Thyroid gland (tissue), 4 donors: ENCODE measurements at regions not wholly inside any gene's neighbourhood (a gene's known extent, or its start where the extent isn't known, plus 50 kb on each side); places are given as distances from the start of the nearest gene placed in this dataset.

Experiments
- DNase-seq, 2 donors: peaks; one replicate each; pipeline ENCODE4 v3.0.0-alpha.2; 2019
- H3K27ac ChIP-seq, 3 donors: fragments of 200-600 bp; sonication (generic); 1 replicate in 2 of 3; 2 replicates in 1 of 3; pipeline ENCODE4 v1.5.1; 2016 to 2019; ENCODE audit warnings: mild to moderate bottlenecking in 1 of 3, moderate library complexity in 1 of 3
- H3K27me3 ChIP-seq: fragments of 200-600 bp; sonication (generic); one replicate; pipeline ENCODE4 v1.5.1; 2019
- H3K36me3 ChIP-seq, 2 donors: fragments of 200-600 bp; sonication (generic); one replicate each; pipeline ENCODE4 v1.5.1; 2016 to 2019
- H3K4me1 ChIP-seq, 2 donors: fragments of 200-600 bp; sonication (generic); one replicate each; pipeline ENCODE4 v1.5.1; 2017 to 2019
- H3K4me3 ChIP-seq, 3 donors: fragments of 200-600 bp; sonication (generic); replicated peaks in 1 of 3; 1 replicate in 2 of 3; 2 replicates in 1 of 3; pipeline ENCODE4 v1.5.1; 2016; ENCODE audit warnings: mild to moderate bottlenecking in 1 of 3
- H3K9me3 ChIP-seq: fragments of 200-600 bp; sonication (generic); one replicate; pipeline ENCODE4 v1.5.1; 2017
- POLR2A ChIP-seq, 2 donors: fragments of 450-650 bp; IDR thresholded peaks; one replicate each; pipeline ENCODE4 v1.6.1; 2017; ENCODE audit warnings: antibody characterized with exemption in 2 of 2, mild to moderate bottlenecking in 2 of 2, moderate library complexity in 1 of 2
- WGBS, 2 donors: methylation state at CpG; one replicate each; pipeline ENCODE4 v1.1.5; 2017; 5-methylcytosine and 5-hydroxymethylcytosine counted together
- intact Hi-C: fragments of 100-400 bp; cut with DNase I; formaldehyde crosslinking; loops from one replicate; pipeline ENCODE4 v1.15.1; 2023
- TF ChIP-seq, protein P1 (sequence below), 6 experiments: fragments of 200-600 bp in 3 of 6; fragments of 450-650 bp in 3 of 6; sonication (generic) in 3 of 6; IDR thresholded peaks; one replicate each; pipeline ENCODE4 v1.5.1; 2016 to 2019; ENCODE audit warnings: antibody characterized with exemption in 6 of 6, mild to moderate bottlenecking in 2 of 6, inconsistent platforms in 1 of 6, moderate library complexity in 1 of 6

- H3K9me3 ChIP-seq, result no peaks in the 10 kb centered on the region
- H3K4me3 ChIP-seq, result no peak overlapping the region
- TF ChIP-seq POLR2A (IDR thresholded peaks at IDR 0.05), result no peak
- TF ChIP-seq, protein P1, sequence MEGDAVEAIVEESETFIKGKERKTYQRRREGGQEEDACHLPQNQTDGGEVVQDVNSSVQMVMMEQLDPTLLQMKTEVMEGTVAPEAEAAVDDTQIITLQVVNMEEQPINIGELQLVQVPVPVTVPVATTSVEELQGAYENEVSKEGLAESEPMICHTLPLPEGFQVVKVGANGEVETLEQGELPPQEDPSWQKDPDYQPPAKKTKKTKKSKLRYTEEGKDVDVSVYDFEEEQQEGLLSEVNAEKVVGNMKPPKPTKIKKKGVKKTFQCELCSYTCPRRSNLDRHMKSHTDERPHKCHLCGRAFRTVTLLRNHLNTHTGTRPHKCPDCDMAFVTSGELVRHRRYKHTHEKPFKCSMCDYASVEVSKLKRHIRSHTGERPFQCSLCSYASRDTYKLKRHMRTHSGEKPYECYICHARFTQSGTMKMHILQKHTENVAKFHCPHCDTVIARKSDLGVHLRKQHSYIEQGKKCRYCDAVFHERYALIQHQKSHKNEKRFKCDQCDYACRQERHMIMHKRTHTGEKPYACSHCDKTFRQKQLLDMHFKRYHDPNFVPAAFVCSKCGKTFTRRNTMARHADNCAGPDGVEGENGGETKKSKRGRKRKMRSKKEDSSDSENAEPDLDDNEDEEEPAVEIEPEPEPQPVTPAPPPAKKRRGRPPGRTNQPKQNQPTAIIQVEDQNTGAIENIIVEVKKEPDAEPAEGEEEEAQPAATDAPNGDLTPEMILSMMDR (IDR thresholded peaks at IDR 0.05), result no peak
- no peaks in the 10 kb centered on the region for H3K36me3 ChIP-seq
- intact Hi-C loops, result no loop called here
- H3K27me3 ChIP-seq, result no peaks in the 10 kb centered on the region
- no peak overlapping the region for H3K27ac ChIP-seq
- DNase-seq, result no peak
- WGBS, 2 donors, result 95 to 96% methylated on average over 1 of the region's 1 CpG
- no peaks in the 10 kb centered on the region for H3K4me1 ChIP-seq
These were observed 977.0 kb upstream of the NR2F2 start for GRCh38 chr15:95353512-95353911.

- no peaks in the 10 kb centered on the region for H3K27me3 ChIP-seq
- H3K36me3 ChIP-seq, result no peaks in the 10 kb centered on the region
- TF ChIP-seq, protein P1 (IDR thresholded peaks at IDR 0.05), result no peak
- TF ChIP-seq POLR2A (IDR thresholded peaks at IDR 0.05), result no peak
- DNase-seq, result no peak
- intact Hi-C loops, result no loop called here
- H3K4me1 ChIP-seq, result no peaks in the 10 kb centered on the region
- H3K9me3 ChIP-seq, result no peaks in the 10 kb centered on the region
- H3K27ac ChIP-seq, result no peak overlapping the region
- H3K4me3 ChIP-seq, result no peak overlapping the region
- WGBS, 2 donors, result 82 to 83% methylated on average over 5 of the region's 5 CpGs
These were observed 970.5 kb upstream of the NR2F2 start for GRCh38 chr15:95359966-95360365.

DNA sequence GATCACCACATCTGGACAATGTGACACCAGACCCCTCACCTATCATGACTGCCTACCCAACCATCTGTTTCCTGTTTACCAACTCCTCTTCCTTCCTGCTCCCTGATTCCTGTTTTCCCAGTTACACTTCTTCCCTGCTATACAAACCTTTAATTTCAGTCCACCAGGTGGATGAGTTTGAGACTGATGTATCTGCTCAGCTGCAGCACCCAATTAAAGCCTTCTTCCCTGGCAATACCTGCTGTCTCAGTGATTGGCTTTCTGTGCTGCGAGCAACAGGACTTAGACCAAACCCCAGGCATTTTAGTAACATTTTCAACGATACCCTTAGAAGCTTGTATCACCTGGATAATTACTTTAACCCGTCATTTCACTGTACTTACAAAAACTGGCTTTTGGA lies 968.2 kb upstream of the NR2F2 start:
- no peak overlapping the region for H3K27ac ChIP-seq
- no peaks in the 10 kb centered on the region for H3K4me1 ChIP-seq
- no peak for DNase-seq
- TF ChIP-seq, protein P1 (IDR thresholded peaks at IDR 0.05), result no peak
- no peak for TF ChIP-seq POLR2A (IDR thresholded peaks at IDR 0.05)
- no peaks in the 10 kb centered on the region for H3K27me3 ChIP-seq
- WGBS, 2 donors, result 62 to 83% methylated on average over 3 of the region's 3 CpGs
- H3K36me3 ChIP-seq, result no peaks in the 10 kb centered on the region
- H3K9me3 ChIP-seq, result no peaks in the 10 kb centered on the region
- H3K4me3 ChIP-seq, result no peak overlapping the region
- intact Hi-C loops, result no loop called here

DNA sequence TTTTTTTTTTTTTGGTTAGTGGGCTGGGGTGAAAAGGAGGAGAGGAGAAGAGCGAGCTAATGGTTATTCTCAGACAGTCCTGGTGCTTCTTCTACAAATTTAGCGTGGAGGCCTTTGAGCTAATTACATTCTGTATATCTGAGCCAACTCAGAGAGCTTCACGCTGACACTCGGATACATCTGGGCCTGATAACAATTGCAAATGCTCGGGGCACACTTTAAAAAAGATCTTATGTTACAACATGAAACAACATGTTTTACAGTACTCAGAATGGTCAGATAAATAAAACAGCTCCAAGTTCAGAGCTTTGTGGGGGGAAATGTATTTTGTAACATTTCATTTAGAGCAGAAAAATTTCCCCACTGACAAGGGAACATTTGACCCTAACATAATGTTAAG lies 966.9 kb upstream of the NR2F2 start:
- no peaks in the 10 kb centered on the region for H3K36me3 ChIP-seq
- H3K27ac ChIP-seq, result no peak overlapping the region
- no peaks in the 10 kb centered on the region for H3K9me3 ChIP-seq
- TF ChIP-seq, protein P1 (IDR thresholded peaks at IDR 0.05), result no peak
- TF ChIP-seq POLR2A (IDR thresholded peaks at IDR 0.05), result no peak
- WGBS, 2 donors, result 53 to 59% methylated on average over 5 of the region's 5 CpGs
- H3K27me3 ChIP-seq, result no peaks in the 10 kb centered on the region
- H3K4me3 ChIP-seq, result no peak overlapping the region
- no peak for DNase-seq
- intact Hi-C loops, result no loop called here
- no peaks in the 10 kb centered on the region for H3K4me1 ChIP-seq

GRCh38 chr15:95365511-95366107 lies 964.9 kb upstream of the NR2F2 start:
- Histone ChIP-seq H3K27ac (peak overlapping the region in 1 of 3 donors; percentile 30), H3K4me3 (no peak overlapping the region), H3K36me3 (no peaks in the 10 kb centered on the region), H3K9me3 (no peaks in the 10 kb centered on the region), H3K27me3 (no peaks in the 10 kb centered on the region), H3K4me1 (no peaks in the 10 kb centered on the region)
- DNase-seq, result peak in 1 of 2 donors; percentile 3
- intact Hi-C loops, result no loop called here
- 72 to 74% methylated on average over 12 of the region's 12 CpGs for WGBS, 2 donors
- TF ChIP-seq POLR2A (IDR thresholded peaks at IDR 0.05), result no peak
- TF ChIP-seq, protein P1 (IDR thresholded peaks at IDR 0.05), result no peak
